Fibroblast of lung (primary cell): ENCODE measurements at regions not wholly inside any gene's neighbourhood (a gene's known extent, or its start where the extent isn't known, plus 50 kb on each side); places are given as distances from the start of the nearest gene placed in this dataset.

Source experiments
- DNase-seq, 2 donors: peaks; one replicate each; pipeline versions ENCODE4 v3.0.0 to v3.0.0-alpha.2; 2010; ENCODE audit warnings: low read depth in 2 of 2
- H2AFZ ChIP-seq: 2 replicates; pipeline ENCODE4 v1.5.1; 2012; ENCODE audit warnings: low read length, control low read depth, inconsistent platforms
- H3K27ac ChIP-seq: 2 replicates; pipeline ENCODE4 v1.5.1; 2011; ENCODE audit warnings: low read length, control low read depth; ENCODE audit not compliant: insufficient read depth
- H3K27me3 ChIP-seq: 2 replicates; pipeline ENCODE4 v1.5.1; 2011; ENCODE audit warnings: mild to moderate bottlenecking, low read length; ENCODE audit not compliant: control insufficient read depth, insufficient read depth
- H3K36me3 ChIP-seq: 2 replicates; pipeline ENCODE4 v1.5.1; 2011; ENCODE audit warnings: low read length; ENCODE audit not compliant: control insufficient read depth, insufficient read depth
- H3K4me1 ChIP-seq: 2 replicates; pipeline ENCODE4 v1.5.1; 2011; ENCODE audit warnings: low read length; ENCODE audit not compliant: control insufficient read depth, insufficient read depth; ENCODE audit errors: extremely low read depth
- H3K4me2 ChIP-seq: 2 replicates; pipeline ENCODE4 v1.5.1; 2011; ENCODE audit warnings: low read length, control low read depth; ENCODE audit not compliant: insufficient read depth; ENCODE audit errors: extremely low read depth
- H3K4me3 ChIP-seq, 4 experiments: fragments of 200-600 bp in 1 of 4; sonication (generic) in 1 of 4; replicated peaks in 1 of 4; 2 replicates each; pipeline ENCODE4 v1.5.1; 2011 to 2016; ENCODE audit warnings: low read length in 4 of 4, low read depth in 3 of 4, mild to moderate bottlenecking in 3 of 4, control low read depth in 2 of 4, inconsistent platforms in 1 of 4, mixed read lengths in 1 of 4; ENCODE audit not compliant: insufficient read depth in 1 of 4; ENCODE audit errors: control extremely low read depth in 1 of 4
- H3K79me2 ChIP-seq: 2 replicates; pipeline ENCODE4 v1.5.1; 2012; ENCODE audit warnings: mild to moderate bottlenecking, low read length, inconsistent platforms; ENCODE audit not compliant: control insufficient read depth, insufficient read depth
- H3K9ac ChIP-seq: 2 replicates; pipeline ENCODE4 v1.5.1; 2011; ENCODE audit warnings: mild to moderate bottlenecking, low read length, control low read depth; ENCODE audit not compliant: insufficient read depth
- H3K9me3 ChIP-seq: 2 replicates; pipeline ENCODE4 v1.5.1; 2012; ENCODE audit warnings: low read depth, low read length; ENCODE audit not compliant: control insufficient read depth, insufficient read depth
- H4K20me1 ChIP-seq: 2 replicates; pipeline ENCODE4 v1.5.1; 2011; ENCODE audit warnings: low read length; ENCODE audit not compliant: control insufficient read depth, insufficient read depth; ENCODE audit errors: extremely low read depth
- CTCF ChIP-seq, 2 donors: IDR thresholded peaks in 1 of 2; conservative IDR thresholded peaks in 1 of 2; 1 replicate in 1 of 2; 2 replicates in 1 of 2; pipeline ENCODE4 v1.5.1; 2011 to 2012; ENCODE audit warnings: low read length in 2 of 2, control low read depth in 1 of 2, inconsistent platforms in 1 of 2, low read depth in 1 of 2, mild to moderate bottlenecking in 1 of 2
- EZH2 ChIP-seq: IDR thresholded peaks from 2 replicates; pipeline ENCODE4 v1.5.1; 2012; ENCODE audit warnings: low read length, control low read depth, mild to moderate bottlenecking; ENCODE audit errors: missing control alignments

GRCh38 chrX:114038358-114038757 lies 545.5 kb upstream of the HTR2C start:
- no peak overlapping the region for H2AFZ ChIP-seq
- no peak for TF ChIP-seq EZH2
- TF ChIP-seq CTCF (conservative IDR thresholded peaks at IDR 0.05 in 1 of 2, IDR thresholded peaks at IDR 0.05 in 1 of 2; ENCODE audit: low read depth in 1 of 2, low read length in 2 of 2) = no peak

GRCh38 chrX:114037515-114037914 lies 546.4 kb upstream of the HTR2C start:
- TF ChIP-seq CTCF (conservative IDR thresholded peaks at IDR 0.05 in 1 of 2, IDR thresholded peaks at IDR 0.05 in 1 of 2; ENCODE audit: low read depth in 1 of 2, low read length in 2 of 2) (no peak), EZH2 (no peak)
- no peaks in the 10 kb centered on the region for H3K36me3 ChIP-seq
- no peak overlapping the region for H3K27ac ChIP-seq
- no peak overlapping the region for H3K4me2 ChIP-seq
- no peaks in the 10 kb centered on the region for H4K20me1 ChIP-seq
- no peaks in the 10 kb centered on the region for H3K9me3 ChIP-seq
- H3K9ac ChIP-seq = no peak overlapping the region
- no peaks in the 10 kb centered on the region for H3K27me3 ChIP-seq
- H3K4me1 ChIP-seq = no peaks in the 10 kb centered on the region
- DNase-seq = no peak
- H3K79me2 ChIP-seq = no peaks in the 10 kb centered on the region
- H3K4me3 ChIP-seq = no peak overlapping the region
- no peak overlapping the region for H2AFZ ChIP-seq

More at GRCh38 chrX:114038358-114038757, 545.5 kb upstream of the HTR2C start:
- Histone ChIP-seq H3K4me1 (no peaks in the 10 kb centered on the region), H4K20me1 (no peaks in the 10 kb centered on the region), H3K4me3 (no peak overlapping the region), H3K4me2 (no peak overlapping the region), H3K9me3 (no peaks in the 10 kb centered on the region), H3K79me2 (no peaks in the 10 kb centered on the region), H3K27ac (no peak overlapping the region), H3K36me3 (no peaks in the 10 kb centered on the region), H3K27me3 (no peaks in the 10 kb centered on the region), H3K9ac (no peak overlapping the region)
- DNase-seq = no peak

GRCh38 chrX:114028907-114029662 lies 554.8 kb upstream of the HTR2C start:
- no peaks in the 10 kb centered on the region for H4K20me1 ChIP-seq
- H3K4me3 ChIP-seq = no peak overlapping the region
- no peaks in the 10 kb centered on the region for H3K4me1 ChIP-seq
- H3K4me2 ChIP-seq = no peak overlapping the region
- H3K9ac ChIP-seq = no peak overlapping the region
- no peaks in the 10 kb centered on the region for H3K27me3 ChIP-seq
- TF ChIP-seq EZH2 (no peak), CTCF (conservative IDR thresholded peaks at IDR 0.05 in 1 of 2, IDR thresholded peaks at IDR 0.05 in 1 of 2; ENCODE audit: low read depth in 1 of 2, low read length in 2 of 2) (no peak)
- H3K36me3 ChIP-seq = no peaks in the 10 kb centered on the region
- H3K9me3 ChIP-seq = no peaks in the 10 kb centered on the region
- no peak for DNase-seq
- no peaks in the 10 kb centered on the region for H3K79me2 ChIP-seq
- H2AFZ ChIP-seq = no peak overlapping the region
- no peak overlapping the region for H3K27ac ChIP-seq
